ENCODE measurements at regions not wholly inside any gene's neighbourhood (a gene's known extent, or its start where the extent isn't known, plus 50 kb on each side); places are given as distances from the start of the nearest gene placed in this dataset.

DNA sequence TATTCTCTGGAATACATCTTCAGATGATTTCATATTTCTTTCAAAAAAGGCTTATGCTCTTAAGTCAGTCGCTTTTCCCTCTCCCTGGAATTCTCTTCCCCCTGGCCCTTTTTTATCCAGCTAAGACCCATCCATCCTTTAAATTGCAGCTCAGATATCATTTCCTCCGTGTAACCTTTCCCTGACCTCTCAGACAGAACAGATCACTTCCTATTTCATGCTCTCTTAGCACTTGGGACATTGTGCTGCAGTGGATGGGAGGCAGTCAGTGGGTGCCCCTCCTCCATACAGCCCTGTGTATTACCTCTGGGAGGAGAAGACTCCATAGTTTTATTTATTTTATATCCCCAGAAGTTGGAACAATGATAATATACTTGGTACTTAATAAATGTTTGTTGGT is 423.4 kb downstream of the ISL1 start:
- no TSS peak for BruUV-seq (replicated peaks)
- Histone ChIP-seq H3K27ac (ENCODE audit: control insufficient read depth, insufficient read depth) (no peak overlapping the region), H3K9ac (ENCODE audit: control insufficient read depth, insufficient read depth, low read length) (no peak overlapping the region), H3K27me3 (replicated peaks in 1 of 2; ENCODE audit: control insufficient read depth in 2 of 2, insufficient read depth in 2 of 2, low read length in 1 of 2) (no peaks in the 10 kb centered on the region), H3K79me2 (ENCODE audit: control insufficient read depth, insufficient read depth, low read length) (no peaks in the 10 kb centered on the region), H3K4me2 (ENCODE audit: control insufficient read depth, insufficient read depth) (no peak overlapping the region), H3K4me1 (ENCODE audit: control insufficient read depth, insufficient read depth, low read length) (no peaks in the 10 kb centered on the region), H3K9me3 (replicated peaks; ENCODE audit: control insufficient read depth, insufficient read depth, low read length) (no peaks in the 10 kb centered on the region), H2AFZ (ENCODE audit: control insufficient read depth, low read depth, low read length) (no peak overlapping the region), H4K20me1 (ENCODE audit: control insufficient read depth, insufficient read depth) (no peaks in the 10 kb centered on the region), H3K36me3 (ENCODE audit: control insufficient read depth in 2 of 2, insufficient read depth in 2 of 2, low read length in 1 of 2) (no peaks in the 10 kb centered on the region), H3K4me3 (no peak overlapping the region)
- ChIA-PET SMC1A (ENCODE audit: uncharacterized antibody, unreplicated experiment) (interaction anchor here (1.2 kb wide), 1 partner anchor 15 kb away, joined by 3 read pairs; no protein-coding TSS in a partner anchor), POLR2A (no interaction called here), CTCF (no interaction called here), RAD21 (ENCODE audit: unreplicated experiment) (no interaction called here)
- TF ChIP-seq SREBF1 (IDR thresholded peaks at IDR 0.05; ENCODE audit: low read length) (no peak), BMI1 (IDR thresholded peaks at IDR 0.05; ENCODE audit: borderline replicate concordance) (no peak), SMARCA5 (IDR thresholded peaks at IDR 0.05) (no peak), MTA3 (IDR thresholded peaks at IDR 0.05; ENCODE audit: borderline replicate concordance, low read length) (no peak), ZNF217 (IDR thresholded peaks at IDR 0.05) (no peak), NR2C1 (IDR thresholded peaks at IDR 0.05) (no peak), TCF12 (IDR thresholded peaks at IDR 0.05; ENCODE audit: low read depth, low read length) (no peak), SUPT20H (IDR thresholded peaks at IDR 0.05; ENCODE audit: borderline replicate concordance, control insufficient read depth, low read depth, low read length) (no peak), ZNF384 (IDR thresholded peaks at IDR 0.05; ENCODE audit: borderline replicate concordance, low read depth, low read length) (no peak), MEF2B (IDR thresholded peaks at IDR 0.05; ENCODE audit: partially characterized antibody, poor library complexity, severe bottlenecking) (no peak)
- TF ChIP-seq, protein P1, sequence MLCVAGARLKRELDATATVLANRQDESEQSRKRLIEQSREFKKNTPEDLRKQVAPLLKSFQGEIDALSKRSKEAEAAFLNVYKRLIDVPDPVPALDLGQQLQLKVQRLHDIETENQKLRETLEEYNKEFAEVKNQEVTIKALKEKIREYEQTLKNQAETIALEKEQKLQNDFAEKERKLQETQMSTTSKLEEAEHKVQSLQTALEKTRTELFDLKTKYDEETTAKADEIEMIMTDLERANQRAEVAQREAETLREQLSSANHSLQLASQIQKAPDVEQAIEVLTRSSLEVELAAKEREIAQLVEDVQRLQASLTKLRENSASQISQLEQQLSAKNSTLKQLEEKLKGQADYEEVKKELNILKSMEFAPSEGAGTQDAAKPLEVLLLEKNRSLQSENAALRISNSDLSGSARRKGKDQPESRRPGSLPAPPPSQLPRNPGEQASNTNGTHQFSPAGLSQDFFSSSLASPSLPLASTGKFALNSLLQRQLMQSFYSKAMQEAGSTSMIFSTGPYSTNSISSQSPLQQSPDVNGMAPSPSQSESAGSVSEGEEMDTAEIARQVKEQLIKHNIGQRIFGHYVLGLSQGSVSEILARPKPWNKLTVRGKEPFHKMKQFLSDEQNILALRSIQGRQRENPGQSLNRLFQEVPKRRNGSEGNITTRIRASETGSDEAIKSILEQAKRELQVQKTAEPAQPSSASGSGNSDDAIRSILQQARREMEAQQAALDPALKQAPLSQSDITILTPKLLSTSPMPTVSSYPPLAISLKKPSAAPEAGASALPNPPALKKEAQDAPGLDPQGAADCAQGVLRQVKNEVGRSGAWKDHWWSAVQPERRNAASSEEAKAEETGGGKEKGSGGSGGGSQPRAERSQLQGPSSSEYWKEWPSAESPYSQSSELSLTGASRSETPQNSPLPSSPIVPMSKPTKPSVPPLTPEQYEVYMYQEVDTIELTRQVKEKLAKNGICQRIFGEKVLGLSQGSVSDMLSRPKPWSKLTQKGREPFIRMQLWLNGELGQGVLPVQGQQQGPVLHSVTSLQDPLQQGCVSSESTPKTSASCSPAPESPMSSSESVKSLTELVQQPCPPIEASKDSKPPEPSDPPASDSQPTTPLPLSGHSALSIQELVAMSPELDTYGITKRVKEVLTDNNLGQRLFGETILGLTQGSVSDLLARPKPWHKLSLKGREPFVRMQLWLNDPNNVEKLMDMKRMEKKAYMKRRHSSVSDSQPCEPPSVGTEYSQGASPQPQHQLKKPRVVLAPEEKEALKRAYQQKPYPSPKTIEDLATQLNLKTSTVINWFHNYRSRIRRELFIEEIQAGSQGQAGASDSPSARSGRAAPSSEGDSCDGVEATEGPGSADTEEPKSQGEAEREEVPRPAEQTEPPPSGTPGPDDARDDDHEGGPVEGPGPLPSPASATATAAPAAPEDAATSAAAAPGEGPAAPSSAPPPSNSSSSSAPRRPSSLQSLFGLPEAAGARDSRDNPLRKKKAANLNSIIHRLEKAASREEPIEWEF (IDR thresholded peaks at IDR 0.05; ENCODE audit: insufficient replicate concordance, low read depth, low read length) = no peak
- TF ChIP-seq, protein P2, sequence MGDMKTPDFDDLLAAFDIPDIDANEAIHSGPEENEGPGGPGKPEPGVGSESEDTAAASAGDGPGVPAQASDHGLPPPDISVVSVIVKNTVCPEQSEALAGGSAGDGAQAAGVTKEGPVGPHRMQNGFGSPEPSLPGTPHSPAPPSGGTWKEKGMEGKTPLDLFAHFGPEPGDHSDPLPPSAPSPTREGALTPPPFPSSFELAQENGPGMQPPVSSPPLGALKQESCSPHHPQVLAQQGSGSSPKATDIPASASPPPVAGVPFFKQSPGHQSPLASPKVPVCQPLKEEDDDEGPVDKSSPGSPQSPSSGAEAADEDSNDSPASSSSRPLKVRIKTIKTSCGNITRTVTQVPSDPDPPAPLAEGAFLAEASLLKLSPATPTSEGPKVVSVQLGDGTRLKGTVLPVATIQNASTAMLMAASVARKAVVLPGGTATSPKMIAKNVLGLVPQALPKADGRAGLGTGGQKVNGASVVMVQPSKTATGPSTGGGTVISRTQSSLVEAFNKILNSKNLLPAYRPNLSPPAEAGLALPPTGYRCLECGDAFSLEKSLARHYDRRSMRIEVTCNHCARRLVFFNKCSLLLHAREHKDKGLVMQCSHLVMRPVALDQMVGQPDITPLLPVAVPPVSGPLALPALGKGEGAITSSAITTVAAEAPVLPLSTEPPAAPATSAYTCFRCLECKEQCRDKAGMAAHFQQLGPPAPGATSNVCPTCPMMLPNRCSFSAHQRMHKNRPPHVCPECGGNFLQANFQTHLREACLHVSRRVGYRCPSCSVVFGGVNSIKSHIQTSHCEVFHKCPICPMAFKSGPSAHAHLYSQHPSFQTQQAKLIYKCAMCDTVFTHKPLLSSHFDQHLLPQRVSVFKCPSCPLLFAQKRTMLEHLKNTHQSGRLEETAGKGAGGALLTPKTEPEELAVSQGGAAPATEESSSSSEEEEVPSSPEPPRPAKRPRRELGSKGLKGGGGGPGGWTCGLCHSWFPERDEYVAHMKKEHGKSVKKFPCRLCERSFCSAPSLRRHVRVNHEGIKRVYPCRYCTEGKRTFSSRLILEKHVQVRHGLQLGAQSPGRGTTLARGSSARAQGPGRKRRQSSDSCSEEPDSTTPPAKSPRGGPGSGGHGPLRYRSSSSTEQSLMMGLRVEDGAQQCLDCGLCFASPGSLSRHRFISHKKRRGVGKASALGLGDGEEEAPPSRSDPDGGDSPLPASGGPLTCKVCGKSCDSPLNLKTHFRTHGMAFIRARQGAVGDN (IDR thresholded peaks at IDR 0.05) = no peak
- TF ChIP-seq, protein P3, sequence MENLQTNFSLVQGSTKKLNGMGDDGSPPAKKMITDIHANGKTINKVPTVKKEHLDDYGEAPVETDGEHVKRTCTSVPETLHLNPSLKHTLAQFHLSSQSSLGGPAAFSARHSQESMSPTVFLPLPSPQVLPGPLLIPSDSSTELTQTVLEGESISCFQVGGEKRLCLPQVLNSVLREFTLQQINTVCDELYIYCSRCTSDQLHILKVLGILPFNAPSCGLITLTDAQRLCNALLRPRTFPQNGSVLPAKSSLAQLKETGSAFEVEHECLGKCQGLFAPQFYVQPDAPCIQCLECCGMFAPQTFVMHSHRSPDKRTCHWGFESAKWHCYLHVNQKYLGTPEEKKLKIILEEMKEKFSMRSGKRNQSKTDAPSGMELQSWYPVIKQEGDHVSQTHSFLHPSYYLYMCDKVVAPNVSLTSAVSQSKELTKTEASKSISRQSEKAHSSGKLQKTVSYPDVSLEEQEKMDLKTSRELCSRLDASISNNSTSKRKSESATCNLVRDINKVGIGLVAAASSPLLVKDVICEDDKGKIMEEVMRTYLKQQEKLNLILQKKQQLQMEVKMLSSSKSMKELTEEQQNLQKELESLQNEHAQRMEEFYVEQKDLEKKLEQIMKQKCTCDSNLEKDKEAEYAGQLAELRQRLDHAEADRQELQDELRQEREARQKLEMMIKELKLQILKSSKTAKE (IDR thresholded peaks at IDR 0.05; ENCODE audit: low read depth, poor library complexity, severe bottlenecking) = no peak
- DNase-seq (ENCODE audit: low read depth, low spot score) = no peak
- no peak for FAIRE-seq
- no peak for ATAC-seq
- 0% methylated on average over 2 of the region's 2 CpGs for WGBS (ENCODE audit: insufficient coverage, insufficient replicate concordance, low lambda C conversion rate, missing lambda C conversion rate)
- intact Hi-C loops (cut with micrococcal nuclease; ENCODE audit: unreplicated experiment) (no loop called here), in situ Hi-C loops (cut with MboI) (no loop called here)

Data from GM12878 (cell line).